ENCODE measurements at regions not wholly inside any gene's neighbourhood (a gene's known extent, or its start where the extent isn't known, plus 50 kb on each side); places are given as distances from the start of the nearest gene placed in this dataset.

- no peak overlapping the region for H3K27ac ChIP-seq
These were observed 140.5 kb upstream of the PELI1 start for GRCh38 chr2:64284751-64285150.

GRCh38 chr2:64287202-64287740, 143.1 kb upstream of the PELI1 start:
- H3K27me3 ChIP-seq, result no peaks in the 10 kb centered on the region
- intact Hi-C loops (cut with DNase I; ENCODE audit: low total_unique reads), result no loop called here
- peaks cover 0 to 57% (median 35%) of the 10 kb centered on the region in 4 donors for H3K4me1 ChIP-seq
- H3K4me3 ChIP-seq, result no peak overlapping the region
- no peak overlapping the region for H3K27ac ChIP-seq
- DNase-seq, result no peak
- no peaks in the 10 kb centered on the region for H3K9me3 ChIP-seq
- TF ChIP-seq CTCF (IDR thresholded peaks at IDR 0.05), result no peak
- H3K36me3 ChIP-seq, result no peaks in the 10 kb centered on the region

More at GRCh38 chr2:64284751-64285150, 140.5 kb upstream of the PELI1 start:
- Histone ChIP-seq H3K4me3 (no peak overlapping the region), H3K4me1 (peaks cover 0 to 36% (median 26%) of the 10 kb centered on the region in 4 donors), H3K36me3 (no peaks in the 10 kb centered on the region), H3K9me3 (no peaks in the 10 kb centered on the region), H3K27me3 (no peaks in the 10 kb centered on the region)
- DNase-seq, result no peak
- TF ChIP-seq CTCF (IDR thresholded peaks at IDR 0.05), result no peak
- intact Hi-C loops (cut with DNase I; ENCODE audit: low total_unique reads), result no loop called here

- peak overlapping the region; percentile 56 to 66 for H3K27ac ChIP-seq
- no peaks in the 10 kb centered on the region for H3K27me3 ChIP-seq
- peaks cover 0 to 57% (median 35%) of the 10 kb centered on the region in 4 donors for H3K4me1 ChIP-seq
- H3K9me3 ChIP-seq, result no peaks in the 10 kb centered on the region
- DNase-seq, result no peak
- H3K4me3 ChIP-seq, result no peak overlapping the region
- no peak for TF ChIP-seq CTCF (IDR thresholded peaks at IDR 0.05)
- H3K36me3 ChIP-seq, result no peaks in the 10 kb centered on the region
- intact Hi-C loops (cut with DNase I; ENCODE audit: low total_unique reads), result no loop called here
These were observed 144.3 kb upstream of the PELI1 start for GRCh38 chr2:64288321-64289193.

GRCh38 chr2:64289251-64289650, 145.0 kb upstream of the PELI1 start:
- intact Hi-C loops (cut with DNase I; ENCODE audit: low total_unique reads), result no loop called here
- peaks cover 0 to 55% (median 35%) of the 10 kb centered on the region in 4 donors for H3K4me1 ChIP-seq
- DNase-seq, result no peak
- TF ChIP-seq CTCF (IDR thresholded peaks at IDR 0.05), result no peak
- no peaks in the 10 kb centered on the region for H3K27me3 ChIP-seq
- no peaks in the 10 kb centered on the region for H3K36me3 ChIP-seq
- peak overlapping the region; percentile 56 to 66 for H3K27ac ChIP-seq
- no peaks in the 10 kb centered on the region for H3K9me3 ChIP-seq
- no peak overlapping the region for H3K4me3 ChIP-seq

- Histone ChIP-seq H3K27ac (peak overlapping the region in 1 of 2 donors; percentile 66), H3K4me3 (no peak overlapping the region), H3K4me1 (peaks cover 0 to 50% (median 32%) of the 10 kb centered on the region in 4 donors), H3K9me3 (no peaks in the 10 kb centered on the region), H3K27me3 (no peaks in the 10 kb centered on the region), H3K36me3 (no peaks in the 10 kb centered on the region)
- TF ChIP-seq CTCF (IDR thresholded peaks at IDR 0.05), result no peak
- no peak for DNase-seq
- intact Hi-C loops (cut with DNase I; ENCODE audit: low total_unique reads), result no loop called here
These were observed 145.5 kb upstream of the PELI1 start for GRCh38 chr2:64289737-64290136.
